ENCODE measurements at regions not wholly inside any gene's neighbourhood (a gene's known extent, or its start where the extent isn't known, plus 50 kb on each side); places are given as distances from the start of the nearest gene placed in this dataset.

- Histone ChIP-seq H3K4ac (ENCODE audit: low read depth in 1 of 2, low read length in 2 of 2) (no peak overlapping the region), H3K14ac (ENCODE audit: low read length in 2 of 2) (no peak overlapping the region), H3K36me3 (ENCODE audit: control insufficient read depth in 1 of 2, insufficient read depth in 2 of 2, low read depth in 1 of 2, low read length in 2 of 2) (no peaks in the 10 kb centered on the region), H3K4me3 (ENCODE audit: insufficient read depth in 1 of 2, low read depth in 1 of 2, low read length in 2 of 2) (no peak overlapping the region), H3K27ac (ENCODE audit: low read length, poor library complexity, severe bottlenecking) (no peak overlapping the region), H3K79me1 (replicated peaks; ENCODE audit: low read length, poor library complexity, severe bottlenecking) (no peaks in the 10 kb centered on the region), H3K4me1 (ENCODE audit: control insufficient read depth, insufficient read depth, low read depth, low read length) (peaks cover 2% of the 10 kb centered on the region), H3K23ac (ENCODE audit: low read length in 2 of 2) (no peak overlapping the region), H2BK12ac (ENCODE audit: low read length in 2 of 2) (no peak overlapping the region), H2BK15ac (ENCODE audit: low read depth, poor library complexity, severe bottlenecking) (no peak overlapping the region), H4K91ac (ENCODE audit: low read length) (no peak overlapping the region), H2BK5ac (ENCODE audit: low read depth, low read length, poor library complexity, severe bottlenecking) (no peak overlapping the region), H4K8ac (ENCODE audit: low read length) (no peak overlapping the region), H3K9ac (ENCODE audit: low read length) (no peak overlapping the region), H3K27me3 (ENCODE audit: control insufficient read depth in 1 of 2, insufficient read depth in 1 of 2, low read length in 2 of 2) (no peaks in the 10 kb centered on the region), H2AFZ (ENCODE audit: low read depth, low read length) (no peak overlapping the region), H3K9me3 (ENCODE audit: control insufficient read depth, low read length) (no peaks in the 10 kb centered on the region), H3K4me2 (ENCODE audit: low read length, poor library complexity, severe bottlenecking) (no peak overlapping the region), H3K18ac (ENCODE audit: low read depth in 1 of 2, low read length in 2 of 2) (no peak overlapping the region), H2AK5ac (ENCODE audit: low read length, severe bottlenecking) (no peak overlapping the region), H2BK120ac (ENCODE audit: low read depth, low read length) (no peak overlapping the region)
- DNase-seq, result no peak
- WGBS, result 76% methylated on average over 6 of the region's 6 CpGs
Observed at GRCh38 chr2:8098476-8099266, 583.2 kb upstream of the ID2 start.

- Histone ChIP-seq H2BK12ac (ENCODE audit: low read length in 2 of 2) (peak overlapping the region in 1 of 2 experiments; percentile 7), H4K8ac (ENCODE audit: low read length) (no peak overlapping the region), H3K23ac (ENCODE audit: low read length in 2 of 2) (no peak overlapping the region), H3K27ac (ENCODE audit: low read length, poor library complexity, severe bottlenecking) (no peak overlapping the region), H3K4ac (ENCODE audit: low read depth in 1 of 2, low read length in 2 of 2) (no peak overlapping the region), H2BK120ac (ENCODE audit: low read depth, low read length) (no peak overlapping the region), H3K18ac (ENCODE audit: low read depth in 1 of 2, low read length in 2 of 2) (no peak overlapping the region), H3K4me3 (ENCODE audit: insufficient read depth in 1 of 2, low read depth in 1 of 2, low read length in 2 of 2) (no peak overlapping the region), H3K79me1 (replicated peaks; ENCODE audit: low read length, poor library complexity, severe bottlenecking) (no peaks in the 10 kb centered on the region), H3K4me2 (ENCODE audit: low read length, poor library complexity, severe bottlenecking) (no peak overlapping the region), H2BK15ac (ENCODE audit: low read depth, poor library complexity, severe bottlenecking) (no peak overlapping the region), H4K91ac (ENCODE audit: low read length) (no peak overlapping the region), H3K14ac (ENCODE audit: low read length in 2 of 2) (no peak overlapping the region), H3K27me3 (ENCODE audit: control insufficient read depth in 1 of 2, insufficient read depth in 1 of 2, low read length in 2 of 2) (no peaks in the 10 kb centered on the region), H2BK5ac (ENCODE audit: low read depth, low read length, poor library complexity, severe bottlenecking) (no peak overlapping the region), H3K9me3 (ENCODE audit: control insufficient read depth, low read length) (no peaks in the 10 kb centered on the region), H3K9ac (ENCODE audit: low read length) (no peak overlapping the region), H2AFZ (ENCODE audit: low read depth, low read length) (no peak overlapping the region), H3K4me1 (ENCODE audit: control insufficient read depth, insufficient read depth, low read depth, low read length) (peaks cover 2% of the 10 kb centered on the region), H3K36me3 (ENCODE audit: control insufficient read depth in 1 of 2, insufficient read depth in 2 of 2, low read depth in 1 of 2, low read length in 2 of 2) (no peaks in the 10 kb centered on the region), H2AK5ac (ENCODE audit: low read length, severe bottlenecking) (no peak overlapping the region)
- WGBS, result 99% methylated on average over 4 of the region's 4 CpGs
- no peak for DNase-seq
Observed at GRCh38 chr2:8099267-8099582, 582.6 kb upstream of the ID2 start.

- H4K8ac ChIP-seq (ENCODE audit: low read length), result no peak overlapping the region
- no peak overlapping the region for H2BK120ac ChIP-seq (ENCODE audit: low read depth, low read length)
- no peak overlapping the region for H3K23ac ChIP-seq (ENCODE audit: low read length in 2 of 2)
- H3K18ac ChIP-seq (ENCODE audit: low read depth in 1 of 2, low read length in 2 of 2), result no peak overlapping the region
- H2AFZ ChIP-seq (ENCODE audit: low read depth, low read length), result no peak overlapping the region
- H2BK12ac ChIP-seq (ENCODE audit: low read length in 2 of 2), result no peak overlapping the region
- H3K4me3 ChIP-seq (ENCODE audit: insufficient read depth in 1 of 2, low read depth in 1 of 2, low read length in 2 of 2), result no peak overlapping the region
- H3K27ac ChIP-seq (ENCODE audit: low read length, poor library complexity, severe bottlenecking), result no peak overlapping the region
- no peak overlapping the region for H3K9ac ChIP-seq (ENCODE audit: low read length)
- peaks cover 2% of the 10 kb centered on the region for H3K4me1 ChIP-seq (ENCODE audit: control insufficient read depth, insufficient read depth, low read depth, low read length)
- H3K4ac ChIP-seq (ENCODE audit: low read depth in 1 of 2, low read length in 2 of 2), result no peak overlapping the region
- H3K4me2 ChIP-seq (ENCODE audit: low read length, poor library complexity, severe bottlenecking), result no peak overlapping the region
- H2BK5ac ChIP-seq (ENCODE audit: low read depth, low read length, poor library complexity, severe bottlenecking), result no peak overlapping the region
- no peaks in the 10 kb centered on the region for H3K36me3 ChIP-seq (ENCODE audit: control insufficient read depth in 1 of 2, insufficient read depth in 2 of 2, low read depth in 1 of 2, low read length in 2 of 2)
- no peaks in the 10 kb centered on the region for H3K27me3 ChIP-seq (ENCODE audit: control insufficient read depth in 1 of 2, insufficient read depth in 1 of 2, low read length in 2 of 2)
- H2AK5ac ChIP-seq (ENCODE audit: low read length, severe bottlenecking), result peak overlapping the region; percentile 77
- no peaks in the 10 kb centered on the region for H3K79me1 ChIP-seq (replicated peaks; ENCODE audit: low read length, poor library complexity, severe bottlenecking)
- H3K14ac ChIP-seq (ENCODE audit: low read length in 2 of 2), result no peak overlapping the region
- WGBS, result 100% methylated on average over 2 of the region's 2 CpGs
- H4K91ac ChIP-seq (ENCODE audit: low read length), result no peak overlapping the region
- H2BK15ac ChIP-seq (ENCODE audit: low read depth, poor library complexity, severe bottlenecking), result no peak overlapping the region
- no peak for DNase-seq
- no peaks in the 10 kb centered on the region for H3K9me3 ChIP-seq (ENCODE audit: control insufficient read depth, low read length)
Observed at GRCh38 chr2:8101614-8102277, 580.1 kb upstream of the ID2 start.

GRCh38 chr2:8102470-8102869, 579.4 kb upstream of the ID2 start:
- H2BK12ac ChIP-seq (ENCODE audit: low read length in 2 of 2), result no peak overlapping the region
- H3K4me3 ChIP-seq (ENCODE audit: insufficient read depth in 1 of 2, low read depth in 1 of 2, low read length in 2 of 2), result no peak overlapping the region
- H3K4me1 ChIP-seq (ENCODE audit: control insufficient read depth, insufficient read depth, low read depth, low read length), result peaks cover 2% of the 10 kb centered on the region
- no peak overlapping the region for H2BK120ac ChIP-seq (ENCODE audit: low read depth, low read length)
- no peak overlapping the region for H4K8ac ChIP-seq (ENCODE audit: low read length)
- no peak overlapping the region for H2BK5ac ChIP-seq (ENCODE audit: low read depth, low read length, poor library complexity, severe bottlenecking)
- no peaks in the 10 kb centered on the region for H3K27me3 ChIP-seq (ENCODE audit: control insufficient read depth in 1 of 2, insufficient read depth in 1 of 2, low read length in 2 of 2)
- DNase-seq, result no peak
- H3K79me1 ChIP-seq (replicated peaks; ENCODE audit: low read length, poor library complexity, severe bottlenecking), result no peaks in the 10 kb centered on the region
- no peak overlapping the region for H3K4me2 ChIP-seq (ENCODE audit: low read length, poor library complexity, severe bottlenecking)
- WGBS, result 100% methylated on average over 3 of the region's 4 CpGs
- H3K9ac ChIP-seq (ENCODE audit: low read length), result no peak overlapping the region
- no peak overlapping the region for H2BK15ac ChIP-seq (ENCODE audit: low read depth, poor library complexity, severe bottlenecking)
- no peaks in the 10 kb centered on the region for H3K36me3 ChIP-seq (ENCODE audit: control insufficient read depth in 1 of 2, insufficient read depth in 2 of 2, low read depth in 1 of 2, low read length in 2 of 2)
- no peak overlapping the region for H3K4ac ChIP-seq (ENCODE audit: low read depth in 1 of 2, low read length in 2 of 2)
- H3K23ac ChIP-seq (ENCODE audit: low read length in 2 of 2), result no peak overlapping the region
- no peaks in the 10 kb centered on the region for H3K9me3 ChIP-seq (ENCODE audit: control insufficient read depth, low read length)
- H2AFZ ChIP-seq (ENCODE audit: low read depth, low read length), result no peak overlapping the region
- no peak overlapping the region for H3K27ac ChIP-seq (ENCODE audit: low read length, poor library complexity, severe bottlenecking)
- H3K18ac ChIP-seq (ENCODE audit: low read depth in 1 of 2, low read length in 2 of 2), result no peak overlapping the region
- no peak overlapping the region for H2AK5ac ChIP-seq (ENCODE audit: low read length, severe bottlenecking)
- H3K14ac ChIP-seq (ENCODE audit: low read length in 2 of 2), result no peak overlapping the region
- no peak overlapping the region for H4K91ac ChIP-seq (ENCODE audit: low read length)

All from mesenchymal stem cell (in vitro differentiated cells and primary cell).